ENCODE measurements at regions not wholly inside any gene's neighbourhood (a gene's known extent, or its start where the extent isn't known, plus 50 kb on each side); places are given as distances from the start of the nearest gene placed in this dataset.

GRCh38 chr18:27847412-27847811, 329.5 kb downstream of the CDH2 start:
- TF ChIP-seq SMC3 (IDR thresholded peaks at IDR 0.05; ENCODE audit: low read depth, low read length) (no peak), CTCF (conservative IDR thresholded peaks at IDR 0.05; ENCODE audit: low read depth, low read length) (no peak), POLR2A (IDR thresholded peaks at IDR 0.05; ENCODE audit: low read depth, low read length) (no peak), CEBPB (IDR thresholded peaks at IDR 0.05; ENCODE audit: low read depth, low read length) (no peak), MAZ (IDR thresholded peaks at IDR 0.05; ENCODE audit: borderline replicate concordance, low read depth, low read length) (no peak), NFE2L2 (IDR thresholded peaks at IDR 0.05; ENCODE audit: low read depth, low read length) (no peak), RAD21 (IDR thresholded peaks at IDR 0.05; ENCODE audit: low read length) (no peak), USF2 (IDR thresholded peaks at IDR 0.05; ENCODE audit: low read depth, low read length) (no peak)
